ENCODE measurements at regions not wholly inside any gene's neighbourhood (a gene's known extent, or its start where the extent isn't known, plus 50 kb on each side); places are given as distances from the start of the nearest gene placed in this dataset.

DNA sequence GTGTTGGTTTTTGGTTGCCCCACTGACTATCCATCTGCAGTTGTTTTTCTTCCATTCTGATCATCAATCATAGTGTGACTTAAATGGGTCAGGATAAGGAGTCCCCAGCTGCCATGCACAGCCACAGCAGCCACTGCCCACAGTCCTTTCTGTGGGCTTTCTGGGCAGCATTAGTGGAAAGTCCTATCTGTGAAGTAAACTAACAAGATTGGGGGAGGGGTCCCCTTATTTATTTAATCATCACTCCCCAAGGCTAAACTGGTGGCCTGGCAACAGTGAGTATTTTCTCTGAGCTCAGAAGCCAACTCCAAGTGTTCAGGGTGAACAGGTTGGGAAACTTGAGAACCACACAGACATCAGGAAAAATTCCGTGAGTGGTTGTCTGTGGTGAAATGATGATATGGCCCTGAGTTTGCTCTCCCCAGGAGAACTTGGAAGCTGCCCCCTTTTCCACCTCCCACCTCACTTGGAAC, 145.0 kb downstream of the CCDC34 start:
- peaks cover 0 to 17% (median 8%) of the 10 kb centered on the region in 4 donors for H3K4me1 ChIP-seq
- intact Hi-C loops (cut with DNase I; ENCODE audit: low total_unique reads) = no loop called here
- H3K27ac ChIP-seq = no peak overlapping the region
- no peak for TF ChIP-seq CTCF (IDR thresholded peaks at IDR 0.05)
- no peaks in the 10 kb centered on the region for H3K27me3 ChIP-seq
- H3K4me3 ChIP-seq = no peak overlapping the region
- H3K9me3 ChIP-seq = no peaks in the 10 kb centered on the region
- H3K36me3 ChIP-seq = no peaks in the 10 kb centered on the region
- DNase-seq = no peak

- Histone ChIP-seq H3K27me3 (no peaks in the 10 kb centered on the region), H3K36me3 (no peaks in the 10 kb centered on the region), H3K27ac (no peak overlapping the region), H3K4me1 (peaks cover 0 to 18% (median 9%) of the 10 kb centered on the region in 4 donors), H3K9me3 (no peaks in the 10 kb centered on the region), H3K4me3 (no peak overlapping the region)
- TF ChIP-seq CTCF (IDR thresholded peaks at IDR 0.05) = no peak
- DNase-seq = no peak
- intact Hi-C loops (cut with DNase I; ENCODE audit: low total_unique reads) = no loop called here
Observed at GRCh38 chr11:27217496-27217895, 145.5 kb downstream of the CCDC34 start.

GRCh38 chr11:27216270-27217149, 146.5 kb downstream of the CCDC34 start:
- TF ChIP-seq CTCF (IDR thresholded peaks at IDR 0.05) = no peak
- Histone ChIP-seq H3K4me3 (no peak overlapping the region), H3K27ac (no peak overlapping the region), H3K36me3 (no peaks in the 10 kb centered on the region), H3K9me3 (no peaks in the 10 kb centered on the region), H3K27me3 (no peaks in the 10 kb centered on the region), H3K4me1 (peaks cover 0 to 18% (median 9%) of the 10 kb centered on the region in 4 donors)
- intact Hi-C loops (cut with DNase I; ENCODE audit: low total_unique reads) = no loop called here
- DNase-seq = no peak

GRCh38 chr11:27215471-27216269, 147.3 kb downstream of the CCDC34 start:
- Histone ChIP-seq H3K36me3 (no peaks in the 10 kb centered on the region), H3K4me3 (no peak overlapping the region), H3K27ac (no peak overlapping the region), H3K27me3 (no peaks in the 10 kb centered on the region), H3K4me1 (peaks cover 0 to 22% (median 9%) of the 10 kb centered on the region in 4 donors), H3K9me3 (no peaks in the 10 kb centered on the region)
- no peak for DNase-seq
- no peak for TF ChIP-seq CTCF (IDR thresholded peaks at IDR 0.05)
- intact Hi-C loops (cut with DNase I; ENCODE audit: low total_unique reads) = no loop called here

- Histone ChIP-seq H3K4me1 (peaks cover 0 to 32% (median 9%) of the 10 kb centered on the region in 4 donors), H3K4me3 (no peak overlapping the region), H3K36me3 (no peaks in the 10 kb centered on the region), H3K27ac (no peak overlapping the region), H3K27me3 (no peaks in the 10 kb centered on the region), H3K9me3 (no peaks in the 10 kb centered on the region)
- DNase-seq = no peak
- TF ChIP-seq CTCF (IDR thresholded peaks at IDR 0.05) = no peak
- intact Hi-C loops (cut with DNase I; ENCODE audit: low total_unique reads) = no loop called here
Observed at GRCh38 chr11:27214713-27215112, 148.3 kb downstream of the CCDC34 start.
